ENCODE measurements at regions not wholly inside any gene's neighbourhood (a gene's known extent, or its start where the extent isn't known, plus 50 kb on each side); places are given as distances from the start of the nearest gene placed in this dataset.

GRCh38 chr4:171759274-171759673 is 53.9 kb upstream of the GALNTL6 start:
- Histone ChIP-seq H3K36me3 (ENCODE audit: control insufficient read depth, low read depth, low read length) (no peaks in the 10 kb centered on the region), H3K4me3 (ENCODE audit: low read length) (no peak overlapping the region), H3K27ac (ENCODE audit: low read length) (no peak overlapping the region), H3K27me3 (ENCODE audit: control insufficient read depth, insufficient read depth, low read length) (no peaks in the 10 kb centered on the region), H3K9ac (ENCODE audit: low read length) (no peak overlapping the region), H3K4me1 (ENCODE audit: control insufficient read depth, low read depth, low read length) (no peaks in the 10 kb centered on the region), H3K9me3 (ENCODE audit: control insufficient read depth, low read depth, low read length) (no peaks in the 10 kb centered on the region)

- Histone ChIP-seq H3K9me3 (ENCODE audit: control insufficient read depth, low read depth, low read length) (no peaks in the 10 kb centered on the region), H3K4me1 (ENCODE audit: control insufficient read depth, low read depth, low read length) (no peaks in the 10 kb centered on the region), H3K27me3 (ENCODE audit: control insufficient read depth, insufficient read depth, low read length) (no peaks in the 10 kb centered on the region), H3K27ac (ENCODE audit: low read length) (no peak overlapping the region), H3K9ac (ENCODE audit: low read length) (no peak overlapping the region), H3K36me3 (ENCODE audit: control insufficient read depth, low read depth, low read length) (no peaks in the 10 kb centered on the region), H3K4me3 (ENCODE audit: low read length) (no peak overlapping the region)
These were observed 61.7 kb upstream of the GALNTL6 start for GRCh38 chr4:171751538-171751937.

GRCh38 chr4:171746418-171746817 is 66.8 kb upstream of the GALNTL6 start:
- Histone ChIP-seq H3K27me3 (ENCODE audit: control insufficient read depth, insufficient read depth, low read length) (no peaks in the 10 kb centered on the region), H3K36me3 (ENCODE audit: control insufficient read depth, low read depth, low read length) (no peaks in the 10 kb centered on the region), H3K27ac (ENCODE audit: low read length) (no peak overlapping the region), H3K4me1 (ENCODE audit: control insufficient read depth, low read depth, low read length) (no peaks in the 10 kb centered on the region), H3K9ac (ENCODE audit: low read length) (no peak overlapping the region), H3K9me3 (ENCODE audit: control insufficient read depth, low read depth, low read length) (no peaks in the 10 kb centered on the region), H3K4me3 (ENCODE audit: low read length) (no peak overlapping the region)

DNA sequence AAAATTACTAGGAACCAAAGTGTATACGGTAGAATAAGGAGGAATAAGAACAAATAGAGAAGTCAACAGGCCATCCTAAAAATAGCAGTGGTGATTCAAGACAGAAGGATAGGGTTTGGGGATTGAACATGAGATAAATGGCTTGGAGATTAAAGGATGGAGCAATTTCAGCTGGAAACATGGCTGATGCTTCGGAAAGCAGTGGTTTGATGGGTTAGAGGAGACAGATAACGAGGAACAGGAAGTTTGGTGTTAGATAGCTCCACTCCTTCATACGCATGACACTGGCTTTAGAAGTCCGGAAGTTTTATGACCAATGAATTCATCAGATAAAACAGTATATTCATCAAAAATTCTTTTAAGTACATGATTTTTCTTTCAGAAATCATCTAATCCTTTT is 70.8 kb upstream of the GALNTL6 start:
- Histone ChIP-seq H3K9me3 (ENCODE audit: control insufficient read depth, low read depth, low read length) (no peaks in the 10 kb centered on the region), H3K4me3 (ENCODE audit: low read length) (no peak overlapping the region), H3K27me3 (ENCODE audit: control insufficient read depth, insufficient read depth, low read length) (no peaks in the 10 kb centered on the region), H3K36me3 (ENCODE audit: control insufficient read depth, low read depth, low read length) (no peaks in the 10 kb centered on the region), H3K9ac (ENCODE audit: low read length) (no peak overlapping the region), H3K4me1 (ENCODE audit: control insufficient read depth, low read depth, low read length) (no peaks in the 10 kb centered on the region), H3K27ac (ENCODE audit: low read length) (no peak overlapping the region)

DNA sequence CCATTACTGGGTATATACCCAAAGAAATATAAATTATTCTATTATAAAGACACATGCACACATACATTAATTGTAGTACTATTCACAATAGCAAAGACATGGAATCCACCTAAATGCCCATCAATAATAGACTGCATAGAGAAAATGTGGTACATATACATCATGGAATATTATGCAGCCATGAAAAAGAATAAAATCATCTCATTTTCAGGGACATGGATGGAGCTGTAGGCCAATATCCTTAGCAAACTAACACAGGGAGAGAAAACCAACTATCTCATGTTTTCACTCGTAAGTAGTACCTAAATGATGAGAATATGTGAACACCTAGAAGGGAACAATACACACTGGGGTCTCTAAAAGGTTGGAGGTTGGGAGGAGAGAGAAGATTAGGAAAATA is 86.0 kb upstream of the GALNTL6 start:
- peaks cover 3% of the 10 kb centered on the region for H3K9me3 ChIP-seq (ENCODE audit: control insufficient read depth, low read depth, low read length)
- H3K36me3 ChIP-seq (ENCODE audit: control insufficient read depth, low read depth, low read length): no peaks in the 10 kb centered on the region
- no peak overlapping the region for H3K27ac ChIP-seq (ENCODE audit: low read length)
- H3K4me1 ChIP-seq (ENCODE audit: control insufficient read depth, low read depth, low read length): no peaks in the 10 kb centered on the region
- no peak overlapping the region for H3K4me3 ChIP-seq (ENCODE audit: low read length)
- H3K9ac ChIP-seq (ENCODE audit: low read length): no peak overlapping the region
- H3K27me3 ChIP-seq (ENCODE audit: control insufficient read depth, insufficient read depth, low read length): no peaks in the 10 kb centered on the region

DNA sequence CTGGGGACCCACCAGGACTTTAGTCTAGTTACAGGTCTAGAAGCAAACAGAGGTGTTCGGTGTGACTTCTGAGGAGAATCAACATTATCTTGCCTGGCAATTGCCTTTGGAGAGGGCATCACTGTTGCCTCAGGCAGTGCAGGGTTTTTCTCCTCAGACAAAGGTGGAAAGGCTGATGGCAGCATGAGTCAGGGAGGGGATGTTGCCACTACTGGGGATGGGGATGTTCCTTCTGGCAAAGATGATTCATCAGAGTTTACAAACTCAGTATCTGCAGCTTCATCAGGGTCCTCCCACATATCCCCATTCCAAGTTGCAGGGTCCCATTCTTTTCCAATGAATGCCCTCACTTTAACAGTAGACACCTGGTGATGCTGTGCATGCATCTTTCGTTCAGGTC is 91.3 kb upstream of the GALNTL6 start:
- no peak overlapping the region for H3K27ac ChIP-seq (ENCODE audit: low read length)
- no peak overlapping the region for H3K9ac ChIP-seq (ENCODE audit: low read length)
- H3K36me3 ChIP-seq (ENCODE audit: control insufficient read depth, low read depth, low read length): no peaks in the 10 kb centered on the region
- H3K9me3 ChIP-seq (ENCODE audit: control insufficient read depth, low read depth, low read length): no peaks in the 10 kb centered on the region
- no peaks in the 10 kb centered on the region for H3K27me3 ChIP-seq (ENCODE audit: control insufficient read depth, insufficient read depth, low read length)
- no peaks in the 10 kb centered on the region for H3K4me1 ChIP-seq (ENCODE audit: control insufficient read depth, low read depth, low read length)
- H3K4me3 ChIP-seq (ENCODE audit: low read length): no peak overlapping the region

- Histone ChIP-seq H3K36me3 (ENCODE audit: control insufficient read depth, low read depth, low read length) (no peaks in the 10 kb centered on the region), H3K27ac (ENCODE audit: low read length) (no peak overlapping the region), H3K9me3 (ENCODE audit: control insufficient read depth, low read depth, low read length) (no peaks in the 10 kb centered on the region), H3K27me3 (ENCODE audit: control insufficient read depth, insufficient read depth, low read length) (no peaks in the 10 kb centered on the region), H3K9ac (ENCODE audit: low read length) (no peak overlapping the region), H3K4me3 (ENCODE audit: low read length) (no peak overlapping the region), H3K4me1 (ENCODE audit: control insufficient read depth, low read depth, low read length) (no peaks in the 10 kb centered on the region)
These were observed 93.5 kb upstream of the GALNTL6 start for GRCh38 chr4:171719691-171720090.

- H3K4me3 ChIP-seq (ENCODE audit: low read length): no peak overlapping the region
- H3K27me3 ChIP-seq (ENCODE audit: control insufficient read depth, insufficient read depth, low read length): no peaks in the 10 kb centered on the region
- no peaks in the 10 kb centered on the region for H3K9me3 ChIP-seq (ENCODE audit: control insufficient read depth, low read depth, low read length)
- no peaks in the 10 kb centered on the region for H3K4me1 ChIP-seq (ENCODE audit: control insufficient read depth, low read depth, low read length)
- no peak overlapping the region for H3K27ac ChIP-seq (ENCODE audit: low read length)
- H3K36me3 ChIP-seq (ENCODE audit: control insufficient read depth, low read depth, low read length): no peaks in the 10 kb centered on the region
- no peak overlapping the region for H3K9ac ChIP-seq (ENCODE audit: low read length)
These were observed 94.5 kb upstream of the GALNTL6 start for GRCh38 chr4:171718665-171719064.

GRCh38 chr4:171718069-171718468 is 95.1 kb upstream of the GALNTL6 start:
- H3K9me3 ChIP-seq (ENCODE audit: control insufficient read depth, low read depth, low read length): no peaks in the 10 kb centered on the region
- H3K27ac ChIP-seq (ENCODE audit: low read length): no peak overlapping the region
- H3K4me1 ChIP-seq (ENCODE audit: control insufficient read depth, low read depth, low read length): no peaks in the 10 kb centered on the region

DNA sequence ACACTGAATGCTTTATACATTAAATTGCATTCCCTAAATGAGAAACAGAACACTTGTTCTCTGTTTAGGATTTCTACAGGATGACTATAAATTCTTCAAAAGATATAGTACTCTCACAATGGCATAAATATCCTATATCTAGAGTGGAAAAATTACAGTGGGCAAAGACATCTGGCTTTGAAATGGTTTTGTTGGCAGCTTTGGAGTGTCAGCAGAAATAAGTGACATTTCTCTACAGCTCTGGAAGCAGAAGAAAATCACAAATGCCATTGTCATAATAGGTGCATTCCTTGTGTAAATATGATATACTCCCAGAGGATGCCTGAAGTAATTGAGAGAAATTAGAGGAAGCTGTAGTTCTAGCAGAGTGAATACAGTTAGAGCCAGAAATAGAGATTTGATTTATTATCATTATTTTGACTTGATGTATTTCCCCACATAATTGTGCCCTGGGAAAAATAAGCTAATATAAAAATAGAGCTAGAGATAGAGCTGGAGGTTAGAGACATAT is 95.9 kb upstream of the GALNTL6 start:
- no peaks in the 10 kb centered on the region for H3K27me3 ChIP-seq (ENCODE audit: control insufficient read depth, insufficient read depth, low read length)
- no peak overlapping the region for H3K4me3 ChIP-seq (ENCODE audit: low read length)
- H3K36me3 ChIP-seq (ENCODE audit: control insufficient read depth, low read depth, low read length): no peaks in the 10 kb centered on the region
- no peak overlapping the region for H3K9ac ChIP-seq (ENCODE audit: low read length)
- H3K9me3 ChIP-seq (ENCODE audit: control insufficient read depth, low read depth, low read length): no peaks in the 10 kb centered on the region
- no peaks in the 10 kb centered on the region for H3K4me1 ChIP-seq (ENCODE audit: control insufficient read depth, low read depth, low read length)
- H3K27ac ChIP-seq (ENCODE audit: low read length): no peak overlapping the region

More at GRCh38 chr4:171718069-171718468, 95.1 kb upstream of the GALNTL6 start:
- H3K36me3 ChIP-seq (ENCODE audit: control insufficient read depth, low read depth, low read length): no peaks in the 10 kb centered on the region
- H3K27me3 ChIP-seq (ENCODE audit: control insufficient read depth, insufficient read depth, low read length): no peaks in the 10 kb centered on the region
- no peak overlapping the region for H3K9ac ChIP-seq (ENCODE audit: low read length)
- no peak overlapping the region for H3K4me3 ChIP-seq (ENCODE audit: low read length)

- Histone ChIP-seq H3K4me1 (ENCODE audit: control insufficient read depth, low read depth, low read length) (no peaks in the 10 kb centered on the region), H3K27me3 (ENCODE audit: control insufficient read depth, insufficient read depth, low read length) (no peaks in the 10 kb centered on the region), H3K36me3 (ENCODE audit: control insufficient read depth, low read depth, low read length) (no peaks in the 10 kb centered on the region), H3K27ac (ENCODE audit: low read length) (no peak overlapping the region), H3K9me3 (ENCODE audit: control insufficient read depth, low read depth, low read length) (no peaks in the 10 kb centered on the region), H3K9ac (ENCODE audit: low read length) (no peak overlapping the region), H3K4me3 (ENCODE audit: low read length) (no peak overlapping the region)
These were observed 97.2 kb upstream of the GALNTL6 start for GRCh38 chr4:171715973-171716372.

DNA sequence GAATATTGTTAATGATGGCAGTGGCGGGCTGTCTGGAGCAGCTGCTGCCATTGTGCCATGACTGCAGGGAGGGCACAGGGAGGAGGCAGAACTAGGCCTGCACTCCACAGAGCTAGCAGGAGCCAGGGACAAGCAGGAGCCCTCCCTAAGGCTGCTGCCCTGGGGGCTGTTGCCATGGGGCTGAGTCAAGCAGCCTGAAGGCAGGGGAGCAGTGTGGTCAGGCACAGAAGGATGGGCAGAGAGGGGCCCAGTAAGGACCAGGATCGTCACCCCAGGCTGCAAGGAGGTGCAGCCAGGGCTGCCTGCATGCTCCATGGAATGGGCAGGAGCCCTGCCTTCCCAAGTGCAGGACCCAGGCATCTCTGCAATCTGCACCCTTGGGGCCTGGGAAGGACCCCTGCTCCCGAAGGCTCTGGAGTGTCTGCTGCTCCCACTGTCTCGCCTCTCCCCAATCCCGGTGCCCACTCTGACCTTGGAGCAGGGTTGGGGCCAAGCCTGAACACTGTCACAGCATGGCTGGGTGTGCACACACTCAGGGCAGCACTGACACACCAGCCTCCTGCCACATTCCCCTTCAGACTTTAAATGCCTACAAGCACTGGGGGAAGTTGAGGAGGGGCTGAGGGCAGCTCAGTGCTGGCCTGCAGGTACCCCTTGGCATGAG is 98.3 kb upstream of the GALNTL6 start:
- Histone ChIP-seq H3K9me3 (ENCODE audit: control insufficient read depth, low read depth, low read length) (no peaks in the 10 kb centered on the region), H3K4me3 (ENCODE audit: low read length) (no peak overlapping the region), H3K4me1 (ENCODE audit: control insufficient read depth, low read depth, low read length) (no peaks in the 10 kb centered on the region), H3K27me3 (ENCODE audit: control insufficient read depth, insufficient read depth, low read length) (no peaks in the 10 kb centered on the region), H3K36me3 (ENCODE audit: control insufficient read depth, low read depth, low read length) (no peaks in the 10 kb centered on the region), H3K27ac (ENCODE audit: low read length) (no peak overlapping the region), H3K9ac (ENCODE audit: low read length) (no peak overlapping the region)

Measured in iPS-18a (cell line).